ENCODE measurements at regions not wholly inside any gene's neighbourhood (a gene's known extent, or its start where the extent isn't known, plus 50 kb on each side); places are given as distances from the start of the nearest gene placed in this dataset.

DNA sequence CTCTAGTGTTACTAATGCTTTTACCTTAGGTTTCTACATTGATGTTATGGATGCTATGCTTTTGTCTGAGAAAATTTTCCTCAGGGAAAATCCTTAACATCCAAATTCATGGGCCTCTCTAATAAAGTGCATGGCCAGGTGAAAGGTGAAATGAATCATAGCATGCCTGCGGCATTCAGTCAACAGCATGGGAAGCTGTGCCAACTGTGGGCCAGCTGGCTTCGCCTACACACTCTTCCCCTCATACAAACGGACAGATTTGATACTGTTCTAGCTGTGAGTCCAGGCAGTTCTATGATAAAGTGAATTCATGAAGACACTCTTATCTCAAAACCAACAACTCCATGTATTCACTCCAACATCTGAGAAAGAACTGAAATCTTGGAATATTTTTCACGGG lies 374.1 kb downstream of the PLK2 start:
- TF ChIP-seq, protein P1, sequence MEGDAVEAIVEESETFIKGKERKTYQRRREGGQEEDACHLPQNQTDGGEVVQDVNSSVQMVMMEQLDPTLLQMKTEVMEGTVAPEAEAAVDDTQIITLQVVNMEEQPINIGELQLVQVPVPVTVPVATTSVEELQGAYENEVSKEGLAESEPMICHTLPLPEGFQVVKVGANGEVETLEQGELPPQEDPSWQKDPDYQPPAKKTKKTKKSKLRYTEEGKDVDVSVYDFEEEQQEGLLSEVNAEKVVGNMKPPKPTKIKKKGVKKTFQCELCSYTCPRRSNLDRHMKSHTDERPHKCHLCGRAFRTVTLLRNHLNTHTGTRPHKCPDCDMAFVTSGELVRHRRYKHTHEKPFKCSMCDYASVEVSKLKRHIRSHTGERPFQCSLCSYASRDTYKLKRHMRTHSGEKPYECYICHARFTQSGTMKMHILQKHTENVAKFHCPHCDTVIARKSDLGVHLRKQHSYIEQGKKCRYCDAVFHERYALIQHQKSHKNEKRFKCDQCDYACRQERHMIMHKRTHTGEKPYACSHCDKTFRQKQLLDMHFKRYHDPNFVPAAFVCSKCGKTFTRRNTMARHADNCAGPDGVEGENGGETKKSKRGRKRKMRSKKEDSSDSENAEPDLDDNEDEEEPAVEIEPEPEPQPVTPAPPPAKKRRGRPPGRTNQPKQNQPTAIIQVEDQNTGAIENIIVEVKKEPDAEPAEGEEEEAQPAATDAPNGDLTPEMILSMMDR (IDR thresholded peaks at IDR 0.05; ENCODE audit: low read length) = no peak
- no peak for TF ChIP-seq EZH2 (IDR thresholded peaks at IDR 0.05; ENCODE audit: borderline replicate concordance, low read length)
